ENCODE measurements at regions not wholly inside any gene's neighbourhood (a gene's known extent, or its start where the extent isn't known, plus 50 kb on each side); places are given as distances from the start of the nearest gene placed in this dataset.
A peak's percentile ranks its signal among the peaks of the same experiment; 100 is the strongest.

- no peak for DNase-seq
- H3K4me3 ChIP-seq (replicated peaks in 1 of 3): no peak overlapping the region
- peaks cover 0 to 10% of the 10 kb centered on the region in 2 donors for H3K4me1 ChIP-seq
- WGBS, 2 donors: 47 to 59% methylated on average over 2 of the region's 2 CpGs
- no peak overlapping the region for H3K27ac ChIP-seq
- TF ChIP-seq POLR2A (IDR thresholded peaks at IDR 0.05): no peak
- TF ChIP-seq, protein P1, sequence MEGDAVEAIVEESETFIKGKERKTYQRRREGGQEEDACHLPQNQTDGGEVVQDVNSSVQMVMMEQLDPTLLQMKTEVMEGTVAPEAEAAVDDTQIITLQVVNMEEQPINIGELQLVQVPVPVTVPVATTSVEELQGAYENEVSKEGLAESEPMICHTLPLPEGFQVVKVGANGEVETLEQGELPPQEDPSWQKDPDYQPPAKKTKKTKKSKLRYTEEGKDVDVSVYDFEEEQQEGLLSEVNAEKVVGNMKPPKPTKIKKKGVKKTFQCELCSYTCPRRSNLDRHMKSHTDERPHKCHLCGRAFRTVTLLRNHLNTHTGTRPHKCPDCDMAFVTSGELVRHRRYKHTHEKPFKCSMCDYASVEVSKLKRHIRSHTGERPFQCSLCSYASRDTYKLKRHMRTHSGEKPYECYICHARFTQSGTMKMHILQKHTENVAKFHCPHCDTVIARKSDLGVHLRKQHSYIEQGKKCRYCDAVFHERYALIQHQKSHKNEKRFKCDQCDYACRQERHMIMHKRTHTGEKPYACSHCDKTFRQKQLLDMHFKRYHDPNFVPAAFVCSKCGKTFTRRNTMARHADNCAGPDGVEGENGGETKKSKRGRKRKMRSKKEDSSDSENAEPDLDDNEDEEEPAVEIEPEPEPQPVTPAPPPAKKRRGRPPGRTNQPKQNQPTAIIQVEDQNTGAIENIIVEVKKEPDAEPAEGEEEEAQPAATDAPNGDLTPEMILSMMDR (IDR thresholded peaks at IDR 0.05): peak in 4 of 6 experiments; percentile 8 to 51 (median 46)
- no peaks in the 10 kb centered on the region for H3K27me3 ChIP-seq
- H3K36me3 ChIP-seq: no peaks in the 10 kb centered on the region
- intact Hi-C loops (cut with DNase I): no loop called here
- no peaks in the 10 kb centered on the region for H3K9me3 ChIP-seq
Measured at GRCh38 chr1:174074757-174075156, 52.6 kb upstream of the RC3H1 start.

DNA sequence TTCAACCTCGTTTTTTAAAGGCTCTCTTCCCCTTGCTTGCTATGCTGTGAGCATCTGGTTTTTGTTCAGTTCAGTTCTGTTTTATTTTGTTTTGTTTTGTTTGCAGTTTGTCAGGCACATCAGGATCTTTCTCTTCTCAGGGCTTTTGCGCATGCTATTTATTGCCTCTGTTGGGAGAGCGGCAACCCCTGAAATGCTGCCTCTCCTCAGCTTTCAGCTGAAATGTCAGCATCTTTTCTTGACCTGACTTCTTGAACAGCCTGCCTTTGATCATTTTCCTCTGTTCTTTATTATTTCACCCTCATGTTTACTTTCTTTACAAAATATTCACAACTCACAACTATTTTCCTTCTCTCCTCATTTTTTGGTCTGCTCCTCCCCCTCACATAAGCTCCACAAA, 50.4 kb upstream of the RC3H1 start:
- H3K27ac ChIP-seq: no peak overlapping the region
- no peaks in the 10 kb centered on the region for H3K9me3 ChIP-seq
- H3K27me3 ChIP-seq: no peaks in the 10 kb centered on the region
- DNase-seq: no peak
- intact Hi-C loops (cut with DNase I): no loop called here
- no peak overlapping the region for H3K4me3 ChIP-seq (replicated peaks in 1 of 3)
- 72 to 80% methylated on average over 3 of the region's 3 CpGs for WGBS, 2 donors
- no peaks in the 10 kb centered on the region for H3K36me3 ChIP-seq
- H3K4me1 ChIP-seq: peaks cover 0 to 10% of the 10 kb centered on the region in 2 donors
- no peak for TF ChIP-seq POLR2A (IDR thresholded peaks at IDR 0.05)
- TF ChIP-seq, protein P1 (IDR thresholded peaks at IDR 0.05): no peak

Measured in thyroid gland (tissue), 4 donors.